H54 (cell line): ENCODE measurements at regions not wholly inside any gene's neighbourhood (a gene's known extent, or its start where the extent isn't known, plus 50 kb on each side); places are given as distances from the start of the nearest gene placed in this dataset.
"Not testable (repeated sequence)": the region's sequence is repeated elsewhere in the genome, so short reads cannot be mapped to it uniquely, and the experiment has no call there.

Experiments
- DNase-seq: peaks from one replicate; pipeline ENCODE4 v3.0.0; 2011; ENCODE audit warnings: low spot score, mixed read lengths; ENCODE audit not compliant: insufficient read length
- FAIRE-seq: peaks from 3 replicates; lab custom pipeline; 2011; peaks lifted over from hg19 to GRCh38; lab: Jason Lieb, UNC
- POLR2A ChIP-seq: IDR thresholded peaks from 2 replicates; pipeline ENCODE4 v1.6.1; 2011; ENCODE audit warnings: low read depth, mild to moderate bottlenecking, low read length

GRCh38 chr6:8170754-8171153, 68.4 kb upstream of the EEF1E1 start:
- no peak for TF ChIP-seq POLR2A
- DNase-seq (no peak), FAIRE-seq (no peak)

DNA sequence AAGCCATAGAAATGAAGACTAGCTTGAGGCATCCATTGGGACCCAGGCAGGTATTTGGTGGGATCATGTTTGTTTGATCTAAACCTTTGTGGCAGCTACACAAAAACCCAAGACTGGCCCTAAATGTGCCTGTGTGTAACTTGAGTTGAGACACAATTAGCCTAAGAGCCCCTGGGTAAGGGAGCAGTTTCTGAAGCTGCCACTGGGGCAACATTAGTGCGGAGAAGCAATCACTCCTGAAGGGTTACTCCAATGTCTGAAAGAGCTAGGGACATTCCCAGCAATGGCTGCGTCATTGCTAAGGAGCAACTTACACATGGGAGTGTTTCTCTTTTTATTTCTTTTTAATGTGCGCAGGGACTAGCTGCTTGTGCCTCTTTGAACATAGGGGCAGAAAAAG, 67.9 kb upstream of the EEF1E1 start:
- FAIRE-seq, result no peak
- no peak for TF ChIP-seq POLR2A
- no peak for DNase-seq

- TF ChIP-seq POLR2A, result no peak
- DNase-seq (no peak), FAIRE-seq (no peak)
Observed at GRCh38 chr6:8166156-8166555, 63.8 kb upstream of the EEF1E1 start.

GRCh38 chr6:8165008-8165407, 62.7 kb upstream of the EEF1E1 start:
- FAIRE-seq, result not testable (repeated sequence)

GRCh38 chr6:8164281-8164680, 61.9 kb upstream of the EEF1E1 start:
- not testable (repeated sequence) for DNase-seq, FAIRE-seq

More at GRCh38 chr6:8165008-8165407, 62.7 kb upstream of the EEF1E1 start:
- not testable (repeated sequence) for DNase-seq

GRCh38 chr6:8159966-8160365, 57.6 kb upstream of the EEF1E1 start:
- DNase-seq (no peak), FAIRE-seq (no peak)
- no peak for TF ChIP-seq POLR2A

DNA sequence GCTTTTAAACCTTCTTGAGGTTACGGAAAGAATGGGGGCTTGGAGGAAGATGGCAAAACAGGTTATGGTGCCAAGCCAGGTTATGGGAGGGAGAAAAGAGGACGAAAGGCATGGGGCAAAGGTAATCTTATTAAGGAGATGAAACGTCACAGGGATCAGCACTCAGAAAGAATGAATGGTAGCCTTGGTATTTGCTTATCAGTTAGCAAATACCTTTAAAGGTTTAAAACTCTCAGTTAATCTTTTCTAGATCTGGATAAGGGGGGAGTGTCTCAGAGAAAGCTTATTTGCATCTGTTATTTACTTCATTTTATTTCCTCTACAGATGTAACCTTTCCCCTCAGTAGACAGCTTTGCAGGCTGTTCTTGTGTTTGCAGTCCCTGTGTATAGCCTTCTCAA, 55.5 kb upstream of the EEF1E1 start:
- DNase-seq (no peak), FAIRE-seq (no peak)

DNA sequence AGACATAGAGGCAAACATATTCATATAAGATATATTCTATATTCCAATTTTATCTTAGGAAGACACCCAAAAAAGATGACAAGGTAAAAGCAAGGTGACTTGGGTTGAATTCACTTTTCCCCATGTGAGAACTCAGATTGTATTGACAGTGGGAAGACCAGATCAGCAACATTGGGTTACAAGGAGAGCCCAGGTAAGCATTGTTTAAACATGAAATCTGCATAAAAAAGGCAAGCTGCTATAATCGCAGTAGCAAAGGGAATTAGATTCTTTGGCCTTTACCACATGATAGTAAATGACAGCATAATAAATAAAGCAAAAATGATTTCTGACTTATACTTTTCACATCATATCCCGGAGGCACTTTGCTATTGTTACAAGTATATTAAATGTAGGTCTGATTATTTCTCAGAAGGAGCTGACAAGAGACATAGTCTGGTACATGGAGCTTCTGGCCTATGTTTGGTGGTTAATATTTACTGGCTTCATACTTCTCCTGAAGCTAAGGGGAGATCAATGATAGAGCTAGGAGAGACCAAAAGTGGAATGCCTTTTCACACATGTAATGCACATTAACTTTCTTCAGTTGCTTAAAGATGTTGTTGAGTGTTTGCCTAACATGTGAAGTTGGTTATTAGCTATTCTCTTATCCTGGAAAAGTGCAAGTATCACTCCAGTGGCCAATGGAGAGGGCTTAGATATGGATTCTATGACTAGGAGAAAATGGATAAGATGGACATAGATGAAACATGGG, 53.1 kb upstream of the EEF1E1 start:
- DNase-seq (no peak), FAIRE-seq (no peak)
- TF ChIP-seq POLR2A, result no peak

More for the DNA sequence above, 55.5 kb upstream of the EEF1E1 start:
- no peak for TF ChIP-seq POLR2A
